OCI-LY1 (cell line): ENCODE measurements at regions not wholly inside any gene's neighbourhood (a gene's known extent, or its start where the extent isn't known, plus 50 kb on each side); places are given as distances from the start of the nearest gene placed in this dataset.

ENCODE experiments used
- H2AFZ ChIP-seq: fragments of 200-600 bp; sonication (generic), shearing (Covaris generic); 2 replicates; pipeline ENCODE4 v1.6.0; 2014; ENCODE audit warnings: antibody characterized with exemption, mild to moderate bottlenecking, low read length
- H3F3A ChIP-seq: fragments of 200-600 bp; sonication (generic), shearing (Covaris generic); 2 replicates; pipeline ENCODE4 v1.6.0; 2014; ENCODE audit warnings: mild to moderate bottlenecking, antibody characterized with exemption, low read length, moderate library complexity; ENCODE audit not compliant: insufficient read depth
- H3K27ac ChIP-seq: fragments of 200-600 bp; sonication (generic); 2 replicates; pipeline ENCODE4 v1.5.1; 2014; ENCODE audit warnings: low read length, mixed run types, mild to moderate bottlenecking, low read depth; ENCODE audit not compliant: poor library complexity, severe bottlenecking
- H3K27me3 ChIP-seq: fragments of 200-600 bp; sonication (generic); 2 replicates; pipeline ENCODE4 v1.6.0; 2014; ENCODE audit warnings: antibody characterized with exemption, mild to moderate bottlenecking, low read length, moderate library complexity; ENCODE audit not compliant: insufficient read depth
- H3K36me3 ChIP-seq: fragments of 200-600 bp; sonication (generic); 2 replicates; pipeline ENCODE4 v1.6.1; 2014; ENCODE audit warnings: mild to moderate bottlenecking, antibody characterized with exemption, low read length, moderate library complexity, mixed read lengths; ENCODE audit not compliant: insufficient read depth
- H3K4me1 ChIP-seq: fragments of 200-600 bp; sonication (generic); 2 replicates; pipeline ENCODE4 v1.5.1; 2014; ENCODE audit warnings: mild to moderate bottlenecking, low read length, moderate library complexity; ENCODE audit not compliant: insufficient read depth, severe bottlenecking
- H3K4me2 ChIP-seq: fragments of 200-600 bp; sonication (generic), shearing (Covaris generic); 2 replicates; pipeline ENCODE4 v1.6.1; 2014; ENCODE audit warnings: low read length
- H3K4me3 ChIP-seq: fragments of 200-600 bp; sonication (generic); 2 replicates; pipeline ENCODE4 v1.5.1; 2014; ENCODE audit warnings: low read length, low read depth, mild to moderate bottlenecking, mixed read lengths; ENCODE audit not compliant: poor library complexity, severe bottlenecking
- H3K79me2 ChIP-seq: fragments of 200-600 bp; shearing (Covaris generic); 2 replicates; pipeline ENCODE4 v1.6.1; 2016; ENCODE audit warnings: mixed run types, low read length, mixed read lengths; ENCODE audit not compliant: insufficient read depth
- H3K9ac ChIP-seq: fragments of 200-600 bp; sonication (generic), shearing (Covaris generic); 2 replicates; pipeline ENCODE4 v1.6.1; 2014; ENCODE audit warnings: mild to moderate bottlenecking, low read length, mixed read lengths
- H3K9me2 ChIP-seq: fragments of 200-600 bp; sonication (generic), shearing (Covaris generic); 2 replicates; pipeline ENCODE4 v1.6.1; 2014; ENCODE audit warnings: low read depth, mild to moderate bottlenecking, low read length, mixed read lengths
- H3K9me3 ChIP-seq: fragments of 200-600 bp; shearing (Covaris generic); 2 replicates; pipeline ENCODE4 v1.6.1; 2014; ENCODE audit warnings: low read length, mixed read lengths
- H4K20me1 ChIP-seq: fragments of 200-600 bp; sonication (generic), shearing (Covaris generic); 2 replicates; pipeline ENCODE4 v1.6.0; 2016; ENCODE audit warnings: mild to moderate bottlenecking, low read length; ENCODE audit not compliant: insufficient read depth
- EZH2 ChIP-seq: fragments of 200-600 bp; sonication (generic), shearing (Covaris generic); IDR thresholded peaks from 2 replicates; pipeline ENCODE4 v1.8.0; 2017; ENCODE audit warnings: borderline replicate concordance, mixed run types, mild to moderate bottlenecking, antibody characterized with exemption, low read length, moderate library complexity, mixed read lengths
- TF ChIP-seq, protein P1 (sequence below): fragments of 200-600 bp; sonication (generic), shearing (Covaris generic); IDR thresholded peaks from 2 replicates; pipeline ENCODE4 v1.5.1; 2017; ENCODE audit warnings: mild to moderate bottlenecking, antibody characterized with exemption, low read length, moderate library complexity, mixed read lengths

GRCh38 chr22:49419661-49420060 lies 408.0 kb downstream of the BRD1 start:
- Histone ChIP-seq H3K4me1 (no peaks in the 10 kb centered on the region), H3K9me2 (no peaks in the 10 kb centered on the region), H3F3A (no peaks in the 10 kb centered on the region), H3K27ac (no peak overlapping the region), H3K36me3 (no peaks in the 10 kb centered on the region), H4K20me1 (no peaks in the 10 kb centered on the region), H3K9me3 (no peaks in the 10 kb centered on the region), H3K4me3 (no peak overlapping the region), H3K79me2 (no peaks in the 10 kb centered on the region), H2AFZ (no peak overlapping the region), H3K4me2 (no peak overlapping the region), H3K27me3 (no peaks in the 10 kb centered on the region), H3K9ac (no peak overlapping the region)
- TF ChIP-seq, protein P1, sequence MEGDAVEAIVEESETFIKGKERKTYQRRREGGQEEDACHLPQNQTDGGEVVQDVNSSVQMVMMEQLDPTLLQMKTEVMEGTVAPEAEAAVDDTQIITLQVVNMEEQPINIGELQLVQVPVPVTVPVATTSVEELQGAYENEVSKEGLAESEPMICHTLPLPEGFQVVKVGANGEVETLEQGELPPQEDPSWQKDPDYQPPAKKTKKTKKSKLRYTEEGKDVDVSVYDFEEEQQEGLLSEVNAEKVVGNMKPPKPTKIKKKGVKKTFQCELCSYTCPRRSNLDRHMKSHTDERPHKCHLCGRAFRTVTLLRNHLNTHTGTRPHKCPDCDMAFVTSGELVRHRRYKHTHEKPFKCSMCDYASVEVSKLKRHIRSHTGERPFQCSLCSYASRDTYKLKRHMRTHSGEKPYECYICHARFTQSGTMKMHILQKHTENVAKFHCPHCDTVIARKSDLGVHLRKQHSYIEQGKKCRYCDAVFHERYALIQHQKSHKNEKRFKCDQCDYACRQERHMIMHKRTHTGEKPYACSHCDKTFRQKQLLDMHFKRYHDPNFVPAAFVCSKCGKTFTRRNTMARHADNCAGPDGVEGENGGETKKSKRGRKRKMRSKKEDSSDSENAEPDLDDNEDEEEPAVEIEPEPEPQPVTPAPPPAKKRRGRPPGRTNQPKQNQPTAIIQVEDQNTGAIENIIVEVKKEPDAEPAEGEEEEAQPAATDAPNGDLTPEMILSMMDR: no peak
- no peak for TF ChIP-seq EZH2

DNA sequence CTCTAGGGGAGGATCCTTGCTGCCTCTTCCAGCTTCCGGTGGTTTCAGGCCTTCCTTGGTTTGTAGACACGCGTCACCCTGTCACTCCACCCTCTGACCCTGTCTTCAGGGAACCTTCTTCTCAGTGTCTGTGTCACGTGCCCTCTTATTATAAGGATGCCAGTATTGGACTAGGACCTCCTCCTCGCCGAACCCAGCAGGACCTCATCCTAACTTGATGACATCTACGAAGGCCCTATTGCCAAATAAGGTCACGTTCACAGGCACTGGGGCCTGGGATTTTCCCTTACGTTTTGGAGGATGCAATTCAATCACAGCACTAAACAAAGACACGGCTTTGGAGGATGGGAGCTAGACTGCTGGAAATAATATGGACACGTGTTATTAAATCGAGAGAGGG lies 408.7 kb downstream of the BRD1 start:
- Histone ChIP-seq H3K4me3 (no peak overlapping the region), H3K4me2 (no peak overlapping the region), H2AFZ (no peak overlapping the region), H3K4me1 (no peaks in the 10 kb centered on the region), H3K9me3 (no peaks in the 10 kb centered on the region), H4K20me1 (no peaks in the 10 kb centered on the region), H3K9me2 (no peaks in the 10 kb centered on the region), H3K79me2 (no peaks in the 10 kb centered on the region), H3K9ac (no peak overlapping the region), H3K36me3 (no peaks in the 10 kb centered on the region), H3K27ac (no peak overlapping the region), H3K27me3 (no peaks in the 10 kb centered on the region), H3F3A (no peaks in the 10 kb centered on the region)
- no peak for TF ChIP-seq EZH2
- TF ChIP-seq, protein P1: no peak

GRCh38 chr22:49418341-49418894 lies 409.3 kb downstream of the BRD1 start:
- H2AFZ ChIP-seq: no peak overlapping the region
- H3K9me2 ChIP-seq: no peaks in the 10 kb centered on the region
- no peak overlapping the region for H3K4me2 ChIP-seq
- no peak overlapping the region for H3K9ac ChIP-seq
- H3K4me1 ChIP-seq: no peaks in the 10 kb centered on the region
- no peaks in the 10 kb centered on the region for H3F3A ChIP-seq
- no peaks in the 10 kb centered on the region for H4K20me1 ChIP-seq
- no peaks in the 10 kb centered on the region for H3K9me3 ChIP-seq
- H3K27me3 ChIP-seq: no peaks in the 10 kb centered on the region
- TF ChIP-seq, protein P1: no peak
- no peak for TF ChIP-seq EZH2
- no peak overlapping the region for H3K4me3 ChIP-seq
- no peak overlapping the region for H3K27ac ChIP-seq
- no peaks in the 10 kb centered on the region for H3K36me3 ChIP-seq
- no peaks in the 10 kb centered on the region for H3K79me2 ChIP-seq
